ENCODE measurements at regions not wholly inside any gene's neighbourhood (a gene's known extent, or its start where the extent isn't known, plus 50 kb on each side); places are given as distances from the start of the nearest gene placed in this dataset.

GRCh38 chr13:56332671-56333070 lies 808.0 kb upstream of the PRR20A start:
- no peaks in the 10 kb centered on the region for H3K36me3 Mint-ChIP-seq (ENCODE audit: low read depth)
- DNase-seq (ENCODE audit: low read depth, low spot score) = no peak
- no peaks in the 10 kb centered on the region for H3K4me1 Mint-ChIP-seq
- H3K27me3 Mint-ChIP-seq (ENCODE audit: low read depth) = no peaks in the 10 kb centered on the region
- no peaks in the 10 kb centered on the region for H3K9me3 Mint-ChIP-seq
- TF ChIP-seq, protein P1, sequence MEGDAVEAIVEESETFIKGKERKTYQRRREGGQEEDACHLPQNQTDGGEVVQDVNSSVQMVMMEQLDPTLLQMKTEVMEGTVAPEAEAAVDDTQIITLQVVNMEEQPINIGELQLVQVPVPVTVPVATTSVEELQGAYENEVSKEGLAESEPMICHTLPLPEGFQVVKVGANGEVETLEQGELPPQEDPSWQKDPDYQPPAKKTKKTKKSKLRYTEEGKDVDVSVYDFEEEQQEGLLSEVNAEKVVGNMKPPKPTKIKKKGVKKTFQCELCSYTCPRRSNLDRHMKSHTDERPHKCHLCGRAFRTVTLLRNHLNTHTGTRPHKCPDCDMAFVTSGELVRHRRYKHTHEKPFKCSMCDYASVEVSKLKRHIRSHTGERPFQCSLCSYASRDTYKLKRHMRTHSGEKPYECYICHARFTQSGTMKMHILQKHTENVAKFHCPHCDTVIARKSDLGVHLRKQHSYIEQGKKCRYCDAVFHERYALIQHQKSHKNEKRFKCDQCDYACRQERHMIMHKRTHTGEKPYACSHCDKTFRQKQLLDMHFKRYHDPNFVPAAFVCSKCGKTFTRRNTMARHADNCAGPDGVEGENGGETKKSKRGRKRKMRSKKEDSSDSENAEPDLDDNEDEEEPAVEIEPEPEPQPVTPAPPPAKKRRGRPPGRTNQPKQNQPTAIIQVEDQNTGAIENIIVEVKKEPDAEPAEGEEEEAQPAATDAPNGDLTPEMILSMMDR (conservative IDR thresholded peaks at IDR 0.05) = no peak
- H3K4me3 Mint-ChIP-seq = no peak overlapping the region
- H3K27ac Mint-ChIP-seq (ENCODE audit: unreplicated experiment) = no peak overlapping the region

DNA sequence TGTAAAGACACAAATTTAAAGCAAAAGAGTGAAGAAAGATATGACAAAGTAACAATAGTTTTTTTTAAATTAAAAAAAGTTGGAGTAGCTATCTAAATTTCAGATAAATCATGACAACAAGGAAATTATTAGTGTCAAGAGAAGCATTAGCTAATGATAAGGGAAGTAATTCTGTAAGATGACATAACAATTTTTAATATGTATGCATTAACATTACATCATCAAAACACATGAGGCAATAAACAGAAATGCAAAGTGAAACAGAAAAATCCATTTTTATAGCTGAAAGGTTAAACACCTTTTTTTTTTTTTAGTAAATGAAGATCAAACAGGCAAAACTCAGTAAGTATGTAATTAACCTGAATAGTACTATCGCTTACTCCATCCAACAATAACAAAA lies 804.9 kb upstream of the PRR20A start:
- Mint-ChIP-seq H3K27me3 (ENCODE audit: low read depth) (no peaks in the 10 kb centered on the region), H3K4me3 (no peak overlapping the region), H3K27ac (ENCODE audit: unreplicated experiment) (no peak overlapping the region), H3K9me3 (peaks cover 2% of the 10 kb centered on the region), H3K4me1 (no peaks in the 10 kb centered on the region), H3K36me3 (ENCODE audit: low read depth) (no peaks in the 10 kb centered on the region)
- DNase-seq (ENCODE audit: low read depth, low spot score) = no peak
- TF ChIP-seq, protein P1 (conservative IDR thresholded peaks at IDR 0.05) = no peak

GRCh38 chr13:56338421-56338820 lies 802.3 kb upstream of the PRR20A start:
- H3K27me3 Mint-ChIP-seq (ENCODE audit: low read depth) = no peaks in the 10 kb centered on the region
- no peaks in the 10 kb centered on the region for H3K4me1 Mint-ChIP-seq
- TF ChIP-seq, protein P1 (conservative IDR thresholded peaks at IDR 0.05) = no peak
- no peak overlapping the region for H3K27ac Mint-ChIP-seq (ENCODE audit: unreplicated experiment)
- no peaks in the 10 kb centered on the region for H3K36me3 Mint-ChIP-seq (ENCODE audit: low read depth)
- no peak for DNase-seq (ENCODE audit: low read depth, low spot score)
- peaks cover 10% of the 10 kb centered on the region for H3K9me3 Mint-ChIP-seq
- H3K4me3 Mint-ChIP-seq = no peak overlapping the region

DNA sequence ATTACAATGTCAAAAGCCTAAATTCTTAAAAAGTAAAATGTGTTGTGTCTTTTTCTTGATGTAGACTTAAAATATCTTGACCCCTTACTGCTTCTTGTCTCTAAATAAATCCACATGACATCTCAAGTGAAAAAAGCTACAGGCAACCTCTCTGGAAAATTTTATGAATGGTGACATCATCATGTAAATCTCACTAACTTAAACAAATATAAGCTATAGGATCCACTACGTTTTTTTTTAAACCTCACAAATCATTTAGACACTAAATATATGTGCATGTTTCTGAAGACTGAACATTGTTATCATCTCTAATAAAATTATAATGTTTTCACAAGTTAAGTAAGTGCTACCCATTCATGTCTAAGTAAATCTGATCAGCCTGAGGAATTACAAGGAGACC lies 793.7 kb upstream of the PRR20A start:
- H3K27ac Mint-ChIP-seq (ENCODE audit: unreplicated experiment) = no peak overlapping the region
- no peaks in the 10 kb centered on the region for H3K27me3 Mint-ChIP-seq (ENCODE audit: low read depth)
- no peak for DNase-seq (ENCODE audit: low read depth, low spot score)
- TF ChIP-seq, protein P1 (conservative IDR thresholded peaks at IDR 0.05) = no peak
- H3K4me1 Mint-ChIP-seq = no peaks in the 10 kb centered on the region
- no peak overlapping the region for H3K4me3 Mint-ChIP-seq
- H3K36me3 Mint-ChIP-seq (ENCODE audit: low read depth) = no peaks in the 10 kb centered on the region
- peaks cover 8% of the 10 kb centered on the region for H3K9me3 Mint-ChIP-seq

- no peak for DNase-seq (ENCODE audit: low read depth, low spot score)
- Mint-ChIP-seq H3K36me3 (ENCODE audit: low read depth) (no peaks in the 10 kb centered on the region), H3K27me3 (ENCODE audit: low read depth) (no peaks in the 10 kb centered on the region), H3K9me3 (no peaks in the 10 kb centered on the region), H3K27ac (ENCODE audit: unreplicated experiment) (no peak overlapping the region), H3K4me1 (no peaks in the 10 kb centered on the region), H3K4me3 (no peak overlapping the region)
- TF ChIP-seq, protein P1 (conservative IDR thresholded peaks at IDR 0.05) = no peak
Observed at GRCh38 chr13:56349866-56350265, 790.9 kb upstream of the PRR20A start.

- no peak overlapping the region for H3K4me3 Mint-ChIP-seq
- no peak for DNase-seq (ENCODE audit: low read depth, low spot score)
- H3K4me1 Mint-ChIP-seq = no peaks in the 10 kb centered on the region
- no peaks in the 10 kb centered on the region for H3K27me3 Mint-ChIP-seq (ENCODE audit: low read depth)
- H3K9me3 Mint-ChIP-seq = no peaks in the 10 kb centered on the region
- no peak overlapping the region for H3K27ac Mint-ChIP-seq (ENCODE audit: unreplicated experiment)
- no peaks in the 10 kb centered on the region for H3K36me3 Mint-ChIP-seq (ENCODE audit: low read depth)
- TF ChIP-seq, protein P1 (conservative IDR thresholded peaks at IDR 0.05) = no peak
Observed at GRCh38 chr13:56351041-56351440, 789.7 kb upstream of the PRR20A start.

Data from neural crest cell (in vitro differentiated cells).